Stimulated activated CD8-positive, alpha-beta memory T cell treated with anti-CD3 and anti-CD28 coated beads, Interleukin-12 subunit alpha, Interleukin-12 subunit beta, amount 100 ng/mL, for 1 hour (primary cell): ENCODE measurements at regions not wholly inside any gene's neighbourhood (a gene's known extent, or its start where the extent isn't known, plus 50 kb on each side); places are given as distances from the start of the nearest gene placed in this dataset.
"Not testable (repeated sequence)": the region's sequence is repeated elsewhere in the genome, so short reads cannot be mapped to it uniquely, and the experiment has no call there.

ENCODE experiments used
- DNase-seq: peaks from one replicate; pipeline ENCODE4 v3.0.0-alpha.2; 2020; ENCODE audit warnings: low read depth

- DNase-seq: no peak
Observed at GRCh38 chr13:87981416-87981815, 310.2 kb downstream of the SLITRK5 start.

GRCh38 chr13:87982400-87982799, 311.2 kb downstream of the SLITRK5 start:
- DNase-seq: no peak

- DNase-seq: no peak
Observed at GRCh38 chr13:87986639-87987250, 315.6 kb downstream of the SLITRK5 start.

- DNase-seq: no peak
Observed at GRCh38 chr13:87998081-87998480, 326.9 kb downstream of the SLITRK5 start.

- no peak for DNase-seq
Observed at GRCh38 chr13:87999240-87999700, 328.1 kb downstream of the SLITRK5 start.

GRCh38 chr13:87999788-88000187, 328.6 kb downstream of the SLITRK5 start:
- DNase-seq: no peak

GRCh38 chr13:88000239-88000638, 329.1 kb downstream of the SLITRK5 start:
- no peak for DNase-seq

- DNase-seq: no peak
Observed at GRCh38 chr13:88000787-88001186, 329.6 kb downstream of the SLITRK5 start.

GRCh38 chr13:88005188-88005587, 334.0 kb downstream of the SLITRK5 start:
- DNase-seq: no peak

GRCh38 chr13:88014527-88014926, 343.4 kb downstream of the SLITRK5 start:
- no peak for DNase-seq

GRCh38 chr13:88022431-88023208, 351.4 kb downstream of the SLITRK5 start:
- no peak for DNase-seq

GRCh38 chr13:88026241-88026640, 355.1 kb downstream of the SLITRK5 start:
- DNase-seq: no peak

GRCh38 chr13:88031980-88032559, 360.9 kb downstream of the SLITRK5 start:
- DNase-seq: no peak

- DNase-seq: not testable (repeated sequence)
Observed at GRCh38 chr13:88036205-88036604, 365.0 kb downstream of the SLITRK5 start.

GRCh38 chr13:88042489-88042888, 371.3 kb downstream of the SLITRK5 start:
- no peak for DNase-seq

GRCh38 chr13:88051746-88052482, 380.7 kb downstream of the SLITRK5 start:
- DNase-seq: no peak

- no peak for DNase-seq
Observed at GRCh38 chr13:88063741-88064140, 392.6 kb downstream of the SLITRK5 start.

- DNase-seq: no peak
Observed at GRCh38 chr13:88066847-88067246, 395.7 kb downstream of the SLITRK5 start.

- DNase-seq: no peak
Observed at GRCh38 chr13:88068316-88068715, 397.1 kb downstream of the SLITRK5 start.

- DNase-seq: no peak
Observed at GRCh38 chr13:88068975-88069374, 397.8 kb downstream of the SLITRK5 start.

GRCh38 chr13:88071371-88071770, 400.2 kb downstream of the SLITRK5 start:
- no peak for DNase-seq

GRCh38 chr13:88074794-88075510, 403.8 kb downstream of the SLITRK5 start:
- DNase-seq: no peak
